Neuronal stem cell (in vitro differentiated cells): ENCODE measurements at regions not wholly inside any gene's neighbourhood (a gene's known extent, or its start where the extent isn't known, plus 50 kb on each side); places are given as distances from the start of the nearest gene placed in this dataset.

Source experiments
- DNase-seq: peaks from one replicate; pipeline ENCODE4 v3.0.0-alpha.2; 2013; ENCODE audit warnings: low spot score
- H2AFZ ChIP-seq: one replicate; pipeline ENCODE4 v1.6.1; 2013; ENCODE audit warnings: mild to moderate bottlenecking, low read length, inconsistent platforms
- H2AK5ac ChIP-seq: 2 replicates; pipeline ENCODE4 v1.6.1; 2013; ENCODE audit warnings: low read depth, mild to moderate bottlenecking, inconsistent platforms, low read length, moderate library complexity, mixed read lengths
- H2BK120ac ChIP-seq: 2 replicates; pipeline ENCODE4 v1.6.1; 2013; ENCODE audit warnings: low read depth, mild to moderate bottlenecking, inconsistent platforms, low read length, moderate library complexity, mixed read lengths
- H2BK12ac ChIP-seq: one replicate; pipeline ENCODE4 v1.6.1; 2013; ENCODE audit warnings: low read length, inconsistent platforms
- H2BK15ac ChIP-seq: 2 replicates; pipeline ENCODE4 v1.6.1; 2013; ENCODE audit warnings: mild to moderate bottlenecking, low read length, inconsistent platforms, mixed read lengths
- H2BK5ac ChIP-seq: one replicate; pipeline ENCODE4 v1.6.1; 2013; ENCODE audit warnings: inconsistent platforms, mild to moderate bottlenecking, low read length, moderate library complexity
- H3K14ac ChIP-seq: one replicate; pipeline ENCODE4 v1.6.1; 2013; ENCODE audit warnings: low read length, inconsistent platforms
- H3K18ac ChIP-seq: 2 replicates; pipeline ENCODE4 v1.6.1; 2013; ENCODE audit warnings: low read length, inconsistent platforms
- H3K23ac ChIP-seq: 2 replicates; pipeline ENCODE4 v1.6.1; 2013; ENCODE audit warnings: low read depth, mild to moderate bottlenecking, mixed read lengths, low read length, inconsistent platforms; ENCODE audit not compliant: poor library complexity
- H3K27ac ChIP-seq: replicated peaks from 3 replicates; pipeline ENCODE4 v1.5.1; 2013; ENCODE audit warnings: low read length, inconsistent platforms
- H3K27me3 ChIP-seq, 3 experiments: 2 replicates each; pipeline ENCODE4 v1.6.1; 2013; ENCODE audit warnings: low read length in 3 of 3, mild to moderate bottlenecking in 2 of 3, inconsistent platforms in 1 of 3, low read depth in 1 of 3, mixed read lengths in 1 of 3, moderate library complexity in 1 of 3; ENCODE audit not compliant: control insufficient read depth in 3 of 3, insufficient read depth in 3 of 3
- H3K36me3 ChIP-seq, 2 donors: replicated peaks in 1 of 2; 2 replicates each; pipeline ENCODE4 v1.6.1; 2013; ENCODE audit warnings: low read length in 2 of 2; ENCODE audit not compliant: control insufficient read depth in 2 of 2, insufficient read depth in 2 of 2
- H3K4ac ChIP-seq: 2 replicates; pipeline ENCODE4 v1.6.1; 2013; ENCODE audit warnings: inconsistent platforms, mild to moderate bottlenecking, low read length, moderate library complexity
- H3K4me1 ChIP-seq, 2 donors: 1 replicate in 1 of 2; 2 replicates in 1 of 2; pipeline ENCODE4 v1.6.1; 2013; ENCODE audit warnings: low read length in 2 of 2, low read depth in 1 of 2; ENCODE audit not compliant: control insufficient read depth in 2 of 2, insufficient read depth in 1 of 2
- H3K4me2 ChIP-seq: one replicate; pipeline ENCODE4 v1.6.1; 2013; ENCODE audit warnings: mild to moderate bottlenecking, low read length, inconsistent platforms; ENCODE audit not compliant: insufficient read depth, poor library complexity, severe bottlenecking
- H3K4me3 ChIP-seq, 2 donors: 2 replicates each; pipeline ENCODE4 v1.5.1; 2013; ENCODE audit warnings: low read length in 2 of 2, mild to moderate bottlenecking in 2 of 2, inconsistent platforms in 1 of 2, moderate library complexity in 1 of 2
- H3K79me1 ChIP-seq: one replicate; pipeline ENCODE4 v1.6.1; 2013; ENCODE audit warnings: low read depth, mild to moderate bottlenecking, inconsistent platforms, low read length, moderate library complexity
- H3K9ac ChIP-seq: one replicate; pipeline ENCODE4 v1.6.1; 2013; ENCODE audit warnings: mild to moderate bottlenecking, low read depth, low read length, inconsistent platforms; ENCODE audit not compliant: poor library complexity
- H3K9me3 ChIP-seq, 2 donors: replicated peaks in 1 of 2; 2 replicates each; pipeline versions ENCODE3 to v1.6.1; 2013; ENCODE audit warnings: low read length in 2 of 2, mild to moderate bottlenecking in 2 of 2, inconsistent platforms in 1 of 2, low read depth in 1 of 2, mixed read lengths in 1 of 2, moderate library complexity in 1 of 2; ENCODE audit not compliant: control insufficient read depth in 2 of 2, insufficient read depth in 1 of 2
- H4K8ac ChIP-seq: one replicate; pipeline ENCODE4 v1.6.1; 2013; ENCODE audit warnings: low read depth, mild to moderate bottlenecking, inconsistent platforms, low read length, moderate library complexity
- H4K91ac ChIP-seq: one replicate; pipeline ENCODE4 v1.6.1; 2013; ENCODE audit warnings: low read length, low read depth, mild to moderate bottlenecking, inconsistent platforms; ENCODE audit not compliant: poor library complexity
- WGBS, 2 donors: extraction: QIAGEN DNeasy Blood & Tissue Kit; methylation state at CpG; one replicate each; pipeline ENCODE4 v1.1.7; 2013; ENCODE audit warnings: missing lambda C conversion rate in 2 of 2, mixed read lengths in 1 of 2; ENCODE audit not compliant: insufficient read length in 2 of 2, insufficient replicate concordance in 1 of 2; ENCODE audit errors: extremely low coverage in 2 of 2; 5-methylcytosine and 5-hydroxymethylcytosine counted together

DNA sequence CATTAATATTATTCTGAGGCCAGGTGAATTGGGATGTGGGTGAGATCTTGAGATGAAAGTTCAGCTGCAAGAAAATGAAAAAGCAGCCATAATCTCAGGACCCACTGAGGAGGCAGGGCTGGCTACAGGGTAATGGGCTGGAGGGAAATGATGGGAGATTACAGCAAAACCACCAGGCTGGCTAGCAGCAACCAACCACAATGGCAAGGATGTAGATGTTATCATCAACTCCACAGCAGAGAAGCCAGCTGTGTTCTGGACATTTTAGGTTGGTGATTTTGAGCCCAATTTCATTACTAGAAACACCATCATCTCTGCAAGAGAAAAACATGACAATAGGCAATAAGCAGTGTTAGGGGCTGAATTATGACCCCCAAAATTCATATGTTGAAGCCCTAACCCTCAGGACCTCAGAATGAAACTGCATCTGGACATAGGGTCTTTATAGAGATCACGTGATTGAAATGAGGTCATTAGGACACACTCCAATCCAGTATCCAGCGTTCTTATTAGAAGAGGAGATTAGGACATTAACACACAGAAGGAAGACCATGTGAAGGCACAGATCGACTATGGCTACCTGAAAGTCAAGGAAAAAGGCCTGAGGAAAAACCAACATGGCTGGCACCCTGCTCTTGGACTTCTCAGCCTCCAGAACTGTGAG is 139.8 kb upstream of the KIT start:
- Histone ChIP-seq H2BK15ac (no peak overlapping the region), H3K4me1 (no peaks in the 10 kb centered on the region), H3K9ac (no peak overlapping the region), H2BK120ac (no peak overlapping the region), H3K27ac (no peak overlapping the region), H3K79me1 (no peaks in the 10 kb centered on the region), H4K8ac (no peak overlapping the region), H3K9me3 (no peaks in the 10 kb centered on the region), H3K14ac (no peak overlapping the region), H3K4me2 (no peak overlapping the region), H3K4ac (no peak overlapping the region), H3K18ac (no peak overlapping the region), H3K23ac (no peak overlapping the region), H4K91ac (no peak overlapping the region), H3K4me3 (no peak overlapping the region), H3K27me3 (no peaks in the 10 kb centered on the region), H2AK5ac (no peak overlapping the region), H2AFZ (no peak overlapping the region), H2BK5ac (no peak overlapping the region), H2BK12ac (no peak overlapping the region), H3K36me3 (no peaks in the 10 kb centered on the region)
- no peak for DNase-seq
- WGBS, 2 donors = no CpG with 5 or more reads among the region's 3 CpGs

- no peak overlapping the region for H2AK5ac ChIP-seq
- H3K23ac ChIP-seq = no peak overlapping the region
- H3K9me3 ChIP-seq = no peaks in the 10 kb centered on the region
- no peak overlapping the region for H3K4me3 ChIP-seq
- no peaks in the 10 kb centered on the region for H3K36me3 ChIP-seq
- no peak overlapping the region for H4K91ac ChIP-seq
- no peak overlapping the region for H3K18ac ChIP-seq
- H3K14ac ChIP-seq = no peak overlapping the region
- no peak for DNase-seq
- no peak overlapping the region for H2BK5ac ChIP-seq
- H3K4me2 ChIP-seq = no peak overlapping the region
- H3K27ac ChIP-seq = no peak overlapping the region
- H4K8ac ChIP-seq = no peak overlapping the region
- H3K79me1 ChIP-seq = no peaks in the 10 kb centered on the region
- H3K27me3 ChIP-seq = no peaks in the 10 kb centered on the region
- WGBS, 2 donors = no CpG with 5 or more reads among the region's 3 CpGs
- H2BK15ac ChIP-seq = no peak overlapping the region
- no peaks in the 10 kb centered on the region for H3K4me1 ChIP-seq
- H2BK120ac ChIP-seq = no peak overlapping the region
- no peak overlapping the region for H2AFZ ChIP-seq
- H3K4ac ChIP-seq = no peak overlapping the region
- no peak overlapping the region for H3K9ac ChIP-seq
- no peak overlapping the region for H2BK12ac ChIP-seq
Observed at GRCh38 chr4:54525602-54526001, 132.2 kb upstream of the KIT start.

- Histone ChIP-seq H3K4me3 (no peak overlapping the region), H4K91ac (no peak overlapping the region), H3K4me2 (no peak overlapping the region), H3K14ac (no peak overlapping the region), H2BK15ac (no peak overlapping the region), H3K9me3 (no peaks in the 10 kb centered on the region), H3K4ac (no peak overlapping the region), H2AK5ac (no peak overlapping the region), H2BK5ac (no peak overlapping the region), H4K8ac (no peak overlapping the region), H2AFZ (no peak overlapping the region), H3K79me1 (no peaks in the 10 kb centered on the region), H3K36me3 (no peaks in the 10 kb centered on the region), H3K9ac (no peak overlapping the region), H3K4me1 (no peaks in the 10 kb centered on the region), H3K18ac (no peak overlapping the region), H3K27ac (no peak overlapping the region), H3K23ac (no peak overlapping the region), H2BK12ac (no peak overlapping the region), H2BK120ac (no peak overlapping the region), H3K27me3 (no peaks in the 10 kb centered on the region)
- WGBS, 2 donors = no CpG with 5 or more reads among the region's 4 CpGs
- no peak for DNase-seq
Observed at GRCh38 chr4:54526560-54526959, 131.2 kb upstream of the KIT start.

DNA sequence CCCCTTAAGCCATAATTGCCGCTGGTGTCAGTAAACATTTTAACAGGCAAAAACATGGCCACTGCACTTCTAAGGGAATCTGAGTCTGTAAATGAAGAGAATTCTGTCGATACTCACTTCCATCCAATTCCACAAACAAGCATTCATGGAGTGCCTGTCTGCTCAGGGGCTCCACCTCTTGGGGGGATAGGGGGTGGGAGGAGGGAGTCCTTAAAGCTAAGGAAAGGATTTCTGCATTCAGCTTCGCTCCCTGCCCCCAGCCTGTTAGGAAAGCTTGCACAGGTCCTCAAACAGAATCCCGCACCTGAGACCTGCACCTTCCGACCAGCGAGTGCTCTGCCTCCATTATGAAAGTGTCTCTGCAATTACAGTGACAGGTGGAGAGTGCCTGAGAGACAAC is 130.2 kb upstream of the KIT start:
- Histone ChIP-seq H3K9me3 (no peaks in the 10 kb centered on the region), H3K27ac (no peak overlapping the region), H2BK12ac (no peak overlapping the region), H3K14ac (no peak overlapping the region), H4K91ac (no peak overlapping the region), H3K4me1 (no peaks in the 10 kb centered on the region), H3K23ac (no peak overlapping the region), H3K27me3 (no peaks in the 10 kb centered on the region), H3K4me3 (no peak overlapping the region), H2BK5ac (no peak overlapping the region), H2AK5ac (no peak overlapping the region), H3K4me2 (no peak overlapping the region), H3K9ac (no peak overlapping the region), H3K79me1 (no peaks in the 10 kb centered on the region), H4K8ac (no peak overlapping the region), H2BK120ac (no peak overlapping the region), H2AFZ (no peak overlapping the region), H3K18ac (no peak overlapping the region), H2BK15ac (no peak overlapping the region), H3K4ac (no peak overlapping the region), H3K36me3 (no peaks in the 10 kb centered on the region)
- no CpG with 5 or more reads among the region's 6 CpGs for WGBS, 2 donors
- DNase-seq = no peak
